GM23248 (cell line): ENCODE measurements at regions not wholly inside any gene's neighbourhood (a gene's known extent, or its start where the extent isn't known, plus 50 kb on each side); places are given as distances from the start of the nearest gene placed in this dataset.

Experiments used
- EZH2 ChIP-seq: fragments of 200-600 bp; sonication (generic); IDR thresholded peaks from 2 replicates; pipeline ENCODE4 v1.6.1; 2018; ENCODE audit warnings: antibody characterized with exemption, mild to moderate bottlenecking; ENCODE audit not compliant: insufficient read depth, poor library complexity, severe bottlenecking
- EZH2phosphoT487 ChIP-seq: fragments of 200-600 bp; sonication (generic); IDR thresholded peaks from 2 replicates; pipeline ENCODE4 v1.6.1; 2018; ENCODE audit warnings: antibody characterized with exemption, moderate library complexity, mild to moderate bottlenecking, low read depth; ENCODE audit not compliant: insufficient read depth

- TF ChIP-seq EZH2phosphoT487 (no peak), EZH2 (no peak)
Observed at GRCh38 chr18:40532046-40532445, 1423.0 kb upstream of the PIK3C3 start.
